DMS53 treated with DMSO at 0.1 percent for 48 hours (cell line): ENCODE measurements at regions not wholly inside any gene's neighbourhood (a gene's known extent, or its start where the extent isn't known, plus 50 kb on each side); places are given as distances from the start of the nearest gene placed in this dataset.
"Not testable (repeated sequence)": the region's sequence is repeated elsewhere in the genome, so short reads cannot be mapped to it uniquely, and the experiment has no call there.

Experiments used
- DNase-seq: peaks from one replicate; lab custom pipeline; 2025; ENCODE audit not compliant: unreplicated experiment; lab: John Stamatoyannopoulos, UW

GRCh38 chr13:56547921-56548320 is 592.8 kb upstream of the PRR20A start:
- not testable (repeated sequence) for DNase-seq

DNA sequence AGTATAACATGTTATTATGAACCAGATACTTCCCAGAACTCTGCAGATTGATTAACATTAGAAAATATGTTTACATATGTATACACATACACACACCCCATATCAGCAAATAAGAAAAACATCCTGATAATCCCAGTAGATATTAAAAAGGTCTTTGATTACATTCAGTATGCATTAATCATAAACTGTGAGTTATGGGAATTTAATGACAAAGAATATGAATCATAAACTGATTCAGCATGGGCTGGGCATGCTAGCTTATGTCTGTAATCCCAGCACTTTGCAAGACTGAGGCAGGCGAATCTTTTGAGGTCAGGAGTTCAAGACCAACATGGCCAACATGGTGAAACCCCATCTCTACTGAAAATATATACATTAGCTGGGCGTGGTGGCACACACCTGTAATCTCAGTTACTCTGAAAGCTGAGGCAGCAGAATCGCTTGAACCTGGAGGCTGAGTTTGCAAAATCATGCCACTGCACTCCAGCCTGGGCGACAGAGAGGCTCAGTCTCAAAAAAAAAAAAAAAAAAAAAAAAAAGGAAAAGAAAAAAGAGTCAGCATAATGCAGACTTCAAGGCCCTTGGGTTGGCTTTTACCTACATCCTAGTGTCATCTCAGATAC is 581.9 kb upstream of the PRR20A start:
- DNase-seq, result no peak

GRCh38 chr13:56561327-56561726 is 579.4 kb upstream of the PRR20A start:
- no peak for DNase-seq

- DNase-seq, result no peak
Measured at GRCh38 chr13:56563663-56564062, 577.1 kb upstream of the PRR20A start.

GRCh38 chr13:56586976-56587375 is 553.7 kb upstream of the PRR20A start:
- DNase-seq, result no peak

GRCh38 chr13:56615572-56615971 is 525.1 kb upstream of the PRR20A start:
- DNase-seq, result peak; percentile 53

GRCh38 chr13:56622840-56623239 is 517.9 kb upstream of the PRR20A start:
- no peak for DNase-seq

DNA sequence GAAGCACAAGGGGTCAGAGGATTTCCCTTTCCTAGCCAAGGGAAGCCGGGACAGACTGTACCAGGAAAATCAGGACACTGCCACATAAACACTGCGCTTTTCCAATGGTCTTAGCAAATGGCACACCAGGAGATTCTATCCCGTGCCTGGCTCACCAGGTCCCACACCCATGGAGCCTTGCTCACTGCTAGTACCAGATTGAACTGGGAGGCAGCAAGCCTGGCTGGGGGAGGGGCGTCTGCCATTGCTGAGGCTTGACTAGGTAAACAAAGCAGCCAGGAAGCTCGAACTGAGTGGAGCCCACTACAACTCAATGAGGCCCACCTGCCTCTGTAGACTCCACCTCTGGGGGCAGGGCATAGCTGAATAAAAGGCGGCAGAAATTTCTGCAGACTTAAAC is 511.8 kb upstream of the PRR20A start:
- DNase-seq, result not testable (repeated sequence)

DNA sequence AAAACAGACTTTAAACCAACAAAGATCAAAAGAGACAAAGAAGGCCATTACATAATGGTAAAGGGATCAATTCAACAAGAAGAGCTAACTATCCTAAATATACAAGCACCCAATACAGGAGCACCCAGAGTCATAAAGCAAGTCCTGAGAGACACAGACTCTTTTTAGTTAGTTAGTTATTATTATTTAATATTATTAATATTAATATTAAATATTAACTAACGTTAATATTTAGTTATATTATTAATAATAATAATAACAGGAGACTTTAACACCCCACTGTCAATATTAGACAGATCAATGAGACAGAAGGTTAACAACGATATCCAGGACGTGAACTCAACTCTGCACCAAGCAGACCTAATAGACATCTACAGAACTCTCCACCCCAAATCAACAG is 509.7 kb upstream of the PRR20A start:
- DNase-seq, result not testable (repeated sequence)

- no peak for DNase-seq
Measured at GRCh38 chr13:56653043-56653442, 487.7 kb upstream of the PRR20A start.

GRCh38 chr13:56659041-56659471 is 481.7 kb upstream of the PRR20A start:
- no peak for DNase-seq

DNA sequence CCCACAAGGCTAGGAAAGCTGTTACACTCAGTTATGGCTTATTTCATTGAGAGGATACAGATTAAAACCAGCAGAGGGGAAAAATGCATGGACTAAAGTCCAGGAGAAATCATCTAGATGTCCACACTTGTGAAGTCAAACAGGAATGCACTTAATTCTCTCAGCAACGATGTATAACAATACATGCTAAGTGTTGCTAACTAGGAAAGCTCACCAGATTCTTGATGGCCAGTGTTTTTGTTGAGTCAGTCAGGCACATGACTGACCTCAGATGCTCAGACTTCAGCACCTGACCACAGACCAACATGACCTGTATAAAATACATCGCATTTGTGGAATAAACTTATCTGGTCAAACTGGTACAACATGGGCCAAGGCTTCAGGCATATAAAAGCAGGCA is 470.2 kb upstream of the PRR20A start:
- DNase-seq, result no peak

- DNase-seq, result no peak
Measured at GRCh38 chr13:56681404-56681803, 459.3 kb upstream of the PRR20A start.

DNA sequence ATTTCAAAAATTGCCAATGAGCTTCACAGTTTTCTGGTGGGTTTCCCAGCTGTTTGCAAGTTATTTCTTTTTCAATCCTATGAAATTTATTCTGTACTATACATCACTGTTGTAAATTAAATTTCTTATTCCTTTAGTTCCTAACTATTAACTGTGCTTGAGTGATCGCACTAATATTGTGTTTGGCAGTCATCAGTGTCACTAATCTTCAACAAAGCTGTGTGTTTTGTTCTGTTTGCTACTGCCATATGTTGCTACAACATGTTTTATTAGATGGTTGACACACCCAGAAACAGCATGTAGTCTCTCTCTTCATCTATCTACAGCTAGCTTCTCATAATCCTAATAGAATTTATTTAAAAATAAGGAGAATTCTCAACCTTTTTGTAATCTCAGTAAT is 453.6 kb upstream of the PRR20A start:
- DNase-seq, result no peak

DNA sequence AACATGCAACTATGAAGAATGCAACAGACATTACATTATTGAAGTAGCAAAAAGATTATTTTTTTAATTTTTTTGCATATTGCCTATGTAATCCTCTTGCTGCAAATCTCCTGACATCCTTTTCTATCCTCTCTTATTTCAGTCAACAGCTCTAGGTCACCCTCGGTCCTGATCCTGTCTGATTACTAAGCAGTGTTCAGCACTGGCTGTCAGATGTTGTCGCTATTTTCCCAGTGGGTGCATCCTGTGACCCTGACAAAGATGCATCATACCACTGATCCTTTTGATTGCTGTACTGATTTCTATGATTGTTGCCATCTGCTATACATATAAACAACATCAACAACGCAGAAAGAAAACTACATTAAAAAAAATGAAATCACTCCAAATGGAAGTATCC is 443.7 kb upstream of the PRR20A start:
- no peak for DNase-seq

DNA sequence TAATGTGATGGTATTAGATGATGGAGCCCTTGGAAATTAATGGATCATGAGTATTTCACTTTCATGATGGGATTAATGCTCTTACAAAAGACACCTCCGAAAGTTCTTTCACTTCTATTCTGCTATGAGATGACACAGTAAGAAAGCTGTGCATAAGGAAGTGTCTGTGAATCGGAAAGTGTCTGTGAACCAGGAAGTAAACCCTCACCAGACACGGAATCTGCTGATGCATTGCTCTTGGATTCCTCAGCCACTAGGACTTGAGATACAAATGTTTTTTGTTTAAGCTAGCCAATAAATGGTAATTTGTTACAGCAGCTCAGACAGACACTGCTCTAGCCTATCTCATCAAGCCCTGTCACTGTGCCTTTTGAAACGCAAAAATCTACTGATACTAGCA is 440.4 kb upstream of the PRR20A start:
- no peak for DNase-seq

DNA sequence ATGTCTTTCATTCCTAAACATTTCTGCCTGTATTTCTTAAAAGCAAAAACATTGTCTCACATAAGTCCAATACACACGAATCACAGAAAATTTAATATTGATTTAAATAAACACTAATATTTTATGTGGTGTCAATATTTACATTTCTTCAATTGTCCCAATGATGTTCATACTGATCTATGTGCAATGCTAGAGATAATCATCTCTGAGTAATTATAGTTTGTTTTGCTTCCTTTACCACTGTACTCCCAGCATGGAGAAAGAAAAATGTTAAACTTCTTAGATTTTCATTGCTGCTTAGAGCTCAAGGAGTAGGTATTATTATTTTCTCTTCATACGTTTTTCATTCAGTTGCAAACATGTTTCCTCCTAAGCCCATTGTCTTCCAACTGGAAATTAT is 434.2 kb upstream of the PRR20A start:
- no peak for DNase-seq

GRCh38 chr13:56713656-56714055 is 427.1 kb upstream of the PRR20A start:
- no peak for DNase-seq

- DNase-seq, result no peak
Measured at GRCh38 chr13:56718791-56719190, 421.9 kb upstream of the PRR20A start.

DNA sequence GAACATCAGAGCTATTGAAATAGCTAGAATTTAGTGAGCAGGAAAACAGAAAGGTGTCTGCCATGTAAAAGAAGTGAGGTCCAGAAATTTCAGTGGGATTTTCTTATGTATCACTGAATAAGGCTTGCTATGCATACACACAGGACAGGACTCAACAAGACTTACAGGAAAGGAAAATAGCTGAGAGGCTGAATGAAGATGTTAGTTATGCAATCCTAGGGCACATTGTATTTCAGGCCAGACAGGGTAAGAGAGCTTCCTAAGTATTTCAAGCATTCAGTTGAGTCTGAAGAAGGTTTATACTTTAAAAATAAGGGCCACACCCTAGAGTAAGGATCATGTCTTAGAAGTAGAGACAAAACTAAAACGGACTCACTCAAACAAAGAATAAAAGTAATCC is 419.9 kb upstream of the PRR20A start:
- no peak for DNase-seq

GRCh38 chr13:56735537-56735942 is 405.2 kb upstream of the PRR20A start:
- DNase-seq, result no peak

- peak; percentile 51 for DNase-seq
Measured at GRCh38 chr13:56736966-56737365, 403.8 kb upstream of the PRR20A start.

- no peak for DNase-seq
Measured at GRCh38 chr13:56752636-56753035, 388.1 kb upstream of the PRR20A start.
